ENCODE measurements at regions not wholly inside any gene's neighbourhood (a gene's known extent, or its start where the extent isn't known, plus 50 kb on each side); places are given as distances from the start of the nearest gene placed in this dataset.

DNA sequence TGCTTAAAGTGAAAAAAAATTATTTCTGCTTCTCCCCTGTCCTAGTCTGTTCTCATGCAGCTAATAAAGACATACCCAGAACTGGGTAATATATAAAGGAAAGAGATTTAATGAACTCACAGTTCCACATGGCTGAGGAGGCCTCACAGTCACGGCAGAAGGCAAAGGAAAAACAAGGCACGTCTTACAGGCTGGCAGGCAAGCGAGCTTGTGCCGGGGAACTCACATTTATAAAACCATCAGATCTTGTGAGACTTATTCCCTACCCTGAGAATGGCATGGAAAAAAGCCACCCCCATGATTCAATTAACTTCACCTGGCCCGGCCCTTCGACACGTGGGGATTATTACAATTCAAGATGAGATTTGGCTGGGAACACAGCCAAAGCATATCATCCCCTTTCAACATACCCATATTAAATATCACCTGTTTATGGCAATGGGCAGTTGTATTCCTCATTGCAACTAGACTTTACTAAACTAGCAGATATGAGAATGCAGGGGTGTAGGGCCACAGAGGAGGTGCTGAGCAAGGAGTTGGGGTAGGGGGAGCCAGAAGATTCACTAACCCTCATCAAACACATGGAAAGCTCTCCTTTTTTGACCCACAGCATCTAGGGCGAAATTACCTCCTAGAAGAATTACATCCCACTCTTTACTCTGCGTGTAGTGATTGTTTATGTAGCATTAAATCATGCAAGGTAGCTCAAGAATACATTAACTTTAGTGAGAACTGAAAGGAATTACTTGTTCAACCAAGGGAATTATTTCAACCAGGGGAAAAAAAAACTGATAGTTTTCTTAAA, 183.3 kb upstream of the DOK6 start:
- no peak for DNase-seq

DNA sequence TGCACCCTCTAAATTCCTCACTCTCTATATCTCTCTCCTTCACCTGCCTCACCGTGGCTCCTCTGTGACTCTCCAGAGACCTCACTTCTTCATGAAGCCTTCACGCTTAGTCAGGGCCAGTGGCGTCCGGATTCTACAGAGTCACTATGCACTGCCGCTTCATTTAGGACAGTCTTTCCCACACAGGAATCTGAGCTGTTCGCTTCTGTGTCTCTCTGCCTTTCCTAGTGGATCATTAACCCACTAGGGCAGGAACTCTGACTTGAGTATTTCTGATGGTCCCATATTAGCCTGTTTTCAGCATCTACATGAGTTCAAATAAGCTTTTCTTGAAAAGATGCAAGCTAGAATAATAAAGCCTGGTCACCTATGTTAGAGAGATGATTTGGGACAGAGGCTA, 180.2 kb upstream of the DOK6 start:
- no peak for DNase-seq

DNA sequence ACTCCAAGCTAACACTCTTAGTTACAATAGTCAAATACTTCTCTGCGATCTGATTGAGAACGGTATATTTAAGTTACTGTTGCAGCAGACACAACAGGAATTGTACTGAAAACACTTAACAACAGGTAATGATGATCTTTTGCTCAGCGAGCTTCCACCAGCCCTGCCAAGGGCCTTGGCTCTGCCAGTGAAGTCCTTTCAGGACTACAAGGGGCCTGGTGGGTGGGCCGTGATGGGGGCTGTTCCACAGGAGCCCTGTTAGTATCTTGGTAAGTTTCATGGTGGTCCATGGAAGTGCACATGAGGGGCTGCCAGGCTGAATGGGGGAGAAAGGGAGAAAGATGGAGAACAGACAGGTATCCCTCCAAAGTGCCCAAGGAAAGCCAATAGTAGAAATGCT, 178.6 kb upstream of the DOK6 start:
- DNase-seq: no peak

DNA sequence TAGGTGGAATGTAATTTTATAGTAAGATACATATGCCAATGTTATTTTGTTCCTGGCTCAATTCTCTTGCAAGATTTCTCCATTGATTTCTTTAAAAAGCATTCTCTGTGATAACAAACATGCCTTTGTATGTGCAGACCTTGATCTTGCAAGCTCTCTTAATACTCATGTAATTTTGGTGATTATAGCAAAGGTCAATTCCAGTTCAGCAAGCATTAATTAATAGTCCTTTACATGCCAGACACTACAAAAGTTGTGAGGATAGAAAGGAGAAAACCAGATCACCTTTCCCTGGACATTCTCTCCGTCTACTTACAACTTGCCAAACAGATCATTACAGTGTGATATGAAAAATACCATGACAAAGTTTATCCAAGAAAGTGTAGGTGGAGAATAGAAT, 173.7 kb upstream of the DOK6 start:
- DNase-seq: no peak

DNA sequence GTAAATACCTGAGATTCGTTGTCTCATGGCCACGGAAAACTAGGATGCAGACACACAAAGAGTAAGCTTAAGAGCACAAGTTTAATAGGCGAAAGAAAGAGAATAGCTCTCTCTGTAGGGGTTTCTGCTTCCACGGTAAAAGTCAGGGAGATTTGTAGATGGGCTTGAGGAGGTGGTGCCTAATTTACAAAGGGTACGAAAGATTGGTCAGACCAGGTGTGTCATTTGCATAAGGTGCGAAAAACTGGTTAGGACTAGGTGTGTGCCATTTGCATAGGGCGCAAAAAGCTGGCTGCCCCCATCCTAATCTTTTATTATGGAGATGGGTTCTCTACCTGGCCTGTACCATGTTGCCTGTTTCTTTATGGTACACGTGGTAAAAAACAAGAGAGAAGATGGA, 170.5 kb upstream of the DOK6 start:
- no peak for DNase-seq

DNA sequence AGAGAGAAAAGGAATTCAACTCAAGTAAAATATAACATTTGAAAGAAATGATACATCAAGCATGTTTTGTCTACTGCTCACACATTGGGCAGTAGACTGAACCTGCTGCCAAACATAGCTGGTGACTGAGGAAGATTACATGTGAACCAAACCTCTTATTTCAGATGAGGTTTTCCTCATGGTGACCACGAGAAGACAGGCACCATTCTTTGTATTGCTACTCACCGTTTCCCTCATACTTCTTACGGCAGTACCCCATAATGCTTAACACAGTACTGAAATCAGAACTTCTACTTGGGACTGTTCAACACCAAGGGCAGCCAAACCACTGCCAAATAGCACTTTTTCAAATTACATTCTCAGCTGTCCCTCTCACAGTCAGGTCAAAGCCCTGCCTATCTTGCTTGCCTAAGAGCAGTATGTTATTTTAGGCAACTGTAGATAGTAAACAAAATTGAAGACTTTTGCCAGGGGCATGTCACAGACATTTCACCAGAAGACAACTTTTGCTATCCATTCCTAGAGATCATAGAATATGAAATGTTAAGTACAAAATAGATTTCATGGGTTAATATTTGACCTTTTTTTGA, 167.1 kb upstream of the DOK6 start:
- no peak for DNase-seq

DNA sequence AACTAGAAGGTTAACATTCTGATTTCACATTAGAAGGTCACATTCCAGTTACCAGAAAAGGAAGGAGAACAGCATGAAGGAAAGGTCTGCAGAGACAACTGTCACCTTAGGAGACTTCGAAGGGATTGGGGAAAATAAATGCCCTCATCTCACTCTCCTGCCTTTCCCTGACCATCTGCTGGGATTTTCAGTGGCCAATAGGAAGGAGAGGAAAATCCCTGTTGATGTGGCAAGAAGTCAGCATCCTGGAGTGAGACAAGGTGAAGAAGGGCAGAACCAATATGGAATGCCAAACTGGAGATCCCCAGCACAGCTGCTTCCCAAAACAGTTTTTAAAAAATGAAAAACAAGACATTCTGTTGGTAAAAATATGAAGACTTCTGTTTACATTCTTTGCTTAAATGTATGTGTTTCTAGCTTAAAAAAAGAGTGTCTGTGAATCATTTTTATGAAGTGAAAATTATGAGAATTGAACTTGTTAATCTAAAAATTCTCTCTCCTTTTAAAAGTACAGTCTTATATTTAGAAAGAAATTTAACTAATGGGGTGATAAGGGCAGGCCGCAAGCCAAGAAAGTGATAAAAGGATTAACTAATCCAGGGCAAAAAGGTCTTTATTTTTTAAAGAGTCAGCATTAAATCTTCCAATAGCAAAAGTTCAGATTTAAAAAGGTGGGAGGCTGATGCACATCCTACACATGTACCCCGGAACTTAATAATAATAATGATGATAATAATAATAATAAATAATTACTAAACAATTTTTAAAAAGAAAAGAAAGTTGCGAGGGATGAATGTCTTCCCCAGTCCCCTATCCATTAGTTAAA, 160.6 kb upstream of the DOK6 start:
- DNase-seq: no peak

DNA sequence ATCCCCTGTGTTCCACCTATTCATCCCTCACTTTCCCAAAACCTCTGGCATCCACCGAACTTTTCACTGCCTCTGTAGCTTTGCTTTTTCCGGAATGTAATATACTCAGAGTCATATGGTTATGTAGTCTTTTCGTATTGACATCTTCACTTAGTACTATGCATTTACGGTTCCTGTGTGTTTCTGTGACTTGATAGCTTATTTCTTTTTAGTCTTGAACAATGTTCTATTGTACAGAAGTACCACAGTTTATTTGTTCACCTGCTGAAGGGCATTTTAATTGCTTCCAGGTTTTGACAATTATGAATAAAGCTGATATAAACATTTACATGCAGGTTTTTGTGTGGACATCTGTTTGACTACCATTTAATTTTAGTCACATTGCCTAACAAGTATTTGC, 154.7 kb upstream of the DOK6 start:
- DNase-seq: no peak

DNA sequence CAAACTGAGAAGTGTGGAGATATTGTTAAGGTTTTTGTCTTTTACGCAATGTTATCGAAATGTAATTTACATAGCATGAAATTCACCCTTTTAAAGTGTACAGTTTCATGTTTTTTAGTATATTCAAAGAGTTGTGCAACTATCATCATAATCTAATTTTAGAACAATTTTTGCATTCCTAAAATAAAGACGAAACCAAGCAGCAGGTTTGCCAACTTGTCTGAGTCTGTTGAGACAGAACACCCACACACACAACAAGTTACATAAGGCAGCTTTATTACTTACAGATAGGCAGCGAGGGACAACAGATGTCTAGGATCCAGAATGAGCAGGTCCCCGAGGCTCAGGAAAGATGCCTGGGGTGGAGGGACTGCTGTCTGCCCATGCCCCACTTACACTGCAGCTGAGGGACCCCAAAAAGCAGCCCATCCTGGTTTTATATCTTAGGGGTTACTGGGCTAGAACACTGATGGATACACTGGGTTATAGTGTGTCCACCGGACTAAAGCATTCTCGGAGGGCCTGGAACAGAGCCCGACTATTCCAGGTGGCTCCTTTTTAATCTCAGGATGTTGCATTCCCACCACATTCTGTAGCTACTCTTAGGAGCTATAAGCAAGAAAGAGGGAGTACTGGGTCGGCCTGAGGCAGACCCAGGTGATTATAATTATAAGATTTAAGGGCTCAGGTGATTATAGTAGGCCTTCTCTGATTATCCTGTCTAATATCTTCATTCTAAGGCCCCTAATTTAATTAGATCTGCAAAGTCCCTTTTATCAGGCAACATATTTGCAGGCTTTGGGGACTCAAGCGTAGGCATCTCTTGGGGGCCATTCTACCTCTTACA, 150.2 kb upstream of the DOK6 start:
- DNase-seq: peak; percentile 45

DNA sequence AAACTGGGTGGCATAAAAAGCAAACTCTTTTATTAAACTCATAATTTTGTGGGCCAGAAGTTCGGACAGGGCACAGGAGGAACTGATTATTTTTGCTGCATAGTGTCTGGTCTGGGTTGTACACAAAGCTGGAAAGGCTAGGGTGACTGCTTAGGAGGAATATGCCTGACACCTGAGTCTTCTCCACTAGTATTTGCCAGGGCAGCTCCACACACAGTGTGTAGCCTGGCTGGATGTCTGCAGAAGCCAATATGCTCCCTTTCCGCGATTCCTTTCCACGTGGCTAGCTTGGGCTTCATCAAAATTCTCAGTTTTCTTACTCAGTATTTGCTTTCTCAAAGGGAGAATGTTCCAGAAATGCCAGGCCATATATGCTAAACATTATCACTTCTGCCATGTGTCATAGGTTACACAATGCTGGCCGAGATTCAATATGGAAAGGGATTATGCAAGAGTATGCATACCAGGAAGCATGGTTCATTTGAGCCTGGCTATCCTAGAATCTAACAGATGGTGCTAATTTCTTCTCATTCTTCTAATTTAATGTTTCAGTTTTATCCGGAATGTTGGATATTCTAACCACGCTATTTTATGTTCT, 142.7 kb upstream of the DOK6 start:
- peak; percentile 83 for DNase-seq

DNA sequence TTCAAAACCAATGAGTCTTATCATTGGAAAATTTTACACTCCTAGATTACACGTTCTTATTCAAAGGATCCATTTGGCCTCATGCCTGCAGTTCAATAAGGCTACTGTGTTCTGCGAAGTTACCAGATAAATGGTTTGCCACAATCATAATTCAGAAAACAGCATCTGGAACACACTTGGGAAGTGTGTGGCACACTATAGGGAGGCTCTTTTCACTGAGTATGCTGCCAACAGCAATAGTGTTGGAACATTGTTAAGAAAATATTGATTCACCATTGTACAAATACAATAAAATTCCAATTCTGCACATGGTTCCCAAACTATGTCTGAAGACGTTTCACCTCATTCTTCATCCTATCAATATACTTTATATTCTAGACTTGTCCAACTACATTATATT, 141.4 kb upstream of the DOK6 start:
- DNase-seq: no peak

DNA sequence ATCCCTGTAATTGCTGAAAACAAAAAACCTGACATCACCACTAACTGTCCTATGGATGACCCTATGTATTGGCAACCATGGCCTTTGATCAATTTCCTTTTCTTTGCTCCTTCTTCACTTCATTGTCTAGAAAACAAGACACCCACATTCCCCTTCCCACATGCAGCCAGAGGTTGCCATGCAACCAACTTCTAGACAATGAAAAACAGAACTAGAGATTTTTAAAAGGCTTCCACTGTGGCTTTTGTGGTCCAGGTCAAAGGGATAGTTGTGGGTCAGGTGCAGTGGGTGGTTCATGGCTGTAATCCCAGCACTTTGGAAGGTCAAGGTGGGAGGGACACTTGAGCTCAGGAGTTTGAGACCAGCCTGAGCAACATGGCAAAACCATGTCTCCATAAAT, 139.3 kb upstream of the DOK6 start:
- DNase-seq: no peak

DNA sequence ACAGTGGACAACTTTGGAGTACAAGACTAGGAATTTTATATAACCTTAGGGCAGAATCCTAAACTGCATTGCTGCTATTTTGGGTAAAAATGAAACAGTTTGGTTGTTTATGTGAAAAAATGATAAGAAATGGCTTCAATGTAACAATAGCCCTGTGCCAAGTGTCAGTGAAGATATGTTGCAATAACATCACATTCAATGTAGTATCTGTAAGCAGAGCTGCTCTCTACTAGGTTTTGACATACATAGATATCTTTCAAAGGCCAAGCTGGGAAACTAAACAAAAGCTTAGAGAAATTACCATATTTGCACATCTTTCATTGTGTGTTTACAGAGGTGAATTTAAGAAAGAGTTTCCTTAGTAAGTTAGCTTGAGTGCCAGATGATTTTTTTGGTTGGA, 135.0 kb upstream of the DOK6 start:
- DNase-seq: no peak

DNA sequence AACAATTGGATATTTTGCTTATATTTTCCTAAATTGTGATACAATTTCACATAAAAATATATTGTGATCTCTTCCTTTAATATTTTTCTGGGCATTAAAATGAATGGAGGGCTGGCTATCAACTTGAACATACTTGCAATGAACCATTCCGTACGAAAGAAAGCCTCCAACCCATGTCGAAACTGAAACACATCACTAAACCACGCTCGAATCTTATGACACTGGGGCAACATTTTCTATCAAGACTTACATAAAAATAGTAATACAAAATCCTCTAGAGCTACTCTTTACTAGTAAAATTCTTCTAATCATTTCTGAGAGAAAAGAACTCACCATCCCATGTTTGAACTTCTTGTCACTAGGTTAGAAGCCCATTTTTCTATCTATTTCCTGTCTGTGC, 132.8 kb upstream of the DOK6 start:
- no peak for DNase-seq

DNA sequence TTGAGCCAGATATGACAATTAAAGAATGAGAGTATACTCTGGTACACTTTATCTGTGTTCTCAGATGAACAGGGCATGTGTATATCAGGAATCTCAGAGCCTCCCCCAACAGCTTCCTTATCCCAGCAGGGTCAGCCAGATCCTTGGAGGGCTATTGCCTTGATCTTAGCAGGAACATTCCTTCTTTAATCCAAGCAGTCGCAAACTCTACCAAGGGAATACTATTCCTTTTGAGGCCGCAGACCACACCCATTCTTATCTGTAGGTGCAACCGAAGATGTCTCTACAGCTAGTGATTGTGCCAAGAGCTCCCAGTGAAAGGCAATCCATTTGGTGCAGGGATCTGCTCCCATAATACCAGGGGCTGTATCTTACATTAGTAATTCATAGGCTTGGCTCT, 118.3 kb upstream of the DOK6 start:
- no peak for DNase-seq

DNA sequence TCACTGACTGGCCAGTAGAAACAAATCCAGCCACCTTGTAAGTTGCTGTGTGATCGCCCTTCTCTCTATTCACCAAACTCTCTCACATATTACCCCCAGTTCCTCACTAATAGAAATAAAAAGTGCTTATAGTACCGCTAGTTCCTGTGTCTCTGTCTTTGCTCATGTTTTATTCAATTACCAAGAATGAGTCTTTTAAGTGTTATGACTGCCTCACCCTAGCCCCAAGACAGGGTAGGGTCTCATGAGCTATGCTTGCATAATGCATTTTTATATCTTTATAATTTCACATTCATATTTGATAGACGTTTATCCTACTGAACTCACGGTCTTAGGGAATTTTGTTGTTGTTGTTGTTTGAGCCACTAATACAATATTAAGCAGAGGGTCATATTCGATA, 109.6 kb upstream of the DOK6 start:
- no peak for DNase-seq

DNA sequence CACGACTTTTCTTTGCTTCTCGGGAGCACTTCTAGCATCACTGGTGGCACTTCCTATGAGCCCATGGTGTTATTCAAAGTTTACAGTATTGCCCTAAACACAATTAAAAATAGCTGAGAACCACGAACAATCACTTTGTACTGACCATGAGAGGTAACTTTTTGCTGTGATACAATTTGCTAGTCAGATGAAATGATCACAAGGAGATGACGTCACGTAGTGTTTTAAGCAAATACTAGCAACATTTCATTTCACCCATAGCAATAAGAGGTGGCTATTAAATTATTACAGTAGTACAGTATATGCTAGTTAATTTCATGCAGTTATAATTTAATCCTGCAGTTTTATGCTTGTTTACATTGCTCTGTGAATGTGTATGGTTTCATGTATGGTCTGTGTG, 108.9 kb upstream of the DOK6 start:
- no peak for DNase-seq

DNA sequence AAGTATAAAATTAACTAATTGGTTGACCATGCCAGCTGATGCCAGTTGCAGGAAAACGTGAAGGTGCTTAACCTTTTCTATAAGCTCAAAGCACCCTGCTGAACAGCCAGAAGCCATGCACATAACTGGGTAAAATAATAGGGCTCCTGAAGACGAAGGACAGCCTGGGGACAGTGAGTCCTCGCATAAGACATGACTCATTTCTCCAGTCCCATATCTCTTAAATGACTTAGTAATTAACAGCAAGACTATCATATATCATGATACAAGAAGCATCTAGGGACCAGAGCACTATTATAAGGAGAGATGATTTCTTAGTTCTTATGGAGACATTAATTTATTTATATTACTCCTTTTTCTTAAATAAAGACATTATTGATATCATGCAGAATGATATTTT, 100.5 kb upstream of the DOK6 start:
- DNase-seq: no peak

DNA sequence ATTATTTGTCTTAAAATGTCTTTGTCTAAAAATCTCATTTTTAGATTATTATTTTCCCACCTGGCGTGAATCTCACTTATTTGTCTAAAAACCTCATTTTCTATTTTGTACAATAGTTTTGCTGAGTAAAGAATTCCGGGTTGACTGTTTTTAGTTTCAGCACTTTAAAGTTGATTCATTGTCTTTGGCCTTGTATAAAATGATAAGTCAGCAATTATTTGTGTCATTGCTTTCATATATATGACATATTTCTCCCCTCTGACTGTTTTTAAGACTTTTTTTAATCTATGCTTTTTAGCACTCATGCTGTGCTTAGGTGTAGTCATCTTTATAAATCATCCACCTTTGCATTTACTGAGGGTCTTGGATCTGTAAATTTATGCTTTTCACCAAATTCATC, 92.1 kb upstream of the DOK6 start:
- no peak for DNase-seq

DNA sequence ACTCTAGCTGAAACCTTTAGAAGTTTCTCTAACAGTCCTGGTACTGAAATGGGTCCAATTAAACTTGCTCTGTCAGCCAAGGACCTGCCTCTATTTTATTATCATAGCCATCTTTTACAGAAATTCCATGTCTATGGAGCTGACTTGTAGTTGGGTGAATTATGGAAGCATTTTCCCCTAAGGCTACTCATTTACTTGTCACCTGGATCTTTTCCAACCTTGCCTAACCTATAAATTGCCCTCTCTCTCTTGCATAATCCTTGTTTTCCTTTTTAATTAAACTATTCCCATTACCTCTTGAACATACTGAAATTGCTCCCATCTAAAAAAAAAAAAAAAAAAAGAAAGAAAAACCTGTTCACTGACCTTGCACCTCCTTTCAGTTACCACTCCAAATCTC, 74.6 kb upstream of the DOK6 start:
- DNase-seq: no peak

DNA sequence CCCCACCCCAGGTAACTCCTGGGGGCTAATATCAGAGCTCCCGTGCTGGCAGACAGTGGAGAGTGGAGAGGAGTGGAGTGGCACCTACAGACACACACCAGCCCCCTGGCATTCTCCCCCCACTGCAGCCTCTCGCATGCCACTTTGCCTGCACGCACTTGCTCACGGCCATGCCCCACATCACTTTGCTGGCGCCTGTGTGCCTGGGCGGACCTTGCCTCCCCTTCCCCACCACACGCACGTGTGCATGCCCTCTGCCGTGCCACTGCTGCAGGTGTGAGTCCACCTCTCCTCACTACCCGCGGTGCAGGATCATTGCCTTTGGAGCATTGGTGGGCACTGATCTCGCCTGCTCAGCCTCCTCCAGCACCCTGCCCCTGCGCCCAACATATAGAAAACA, 72.6 kb upstream of the DOK6 start:
- DNase-seq: no peak

DNA sequence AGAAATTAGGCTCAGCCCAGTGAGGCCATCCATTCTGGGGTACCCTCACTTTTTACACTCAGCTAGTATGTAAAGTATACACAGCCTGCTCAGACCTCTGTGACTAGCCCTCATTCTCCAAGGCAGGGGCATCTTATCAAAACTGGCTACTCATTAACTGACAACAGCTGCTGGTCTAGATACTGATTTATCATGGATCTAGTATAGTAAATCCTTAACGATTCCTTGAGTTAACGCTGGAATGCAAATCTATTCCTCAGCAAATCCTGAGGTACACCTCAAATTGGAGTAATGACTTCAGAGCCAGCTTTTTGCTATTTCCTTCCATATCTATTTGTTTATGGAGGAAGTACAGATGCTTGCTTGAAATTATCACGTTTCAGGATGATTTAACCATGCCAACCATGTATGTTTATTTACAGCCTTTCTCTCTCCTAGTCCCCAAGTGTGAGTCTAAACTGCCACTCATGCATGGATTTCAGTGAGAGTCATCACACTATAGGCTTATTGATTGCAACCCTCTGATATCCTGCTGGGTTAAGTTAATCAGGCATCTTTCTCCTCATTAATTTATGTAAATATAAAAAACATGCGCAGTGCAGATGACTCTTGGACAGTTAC, 70.2 kb upstream of the DOK6 start:
- DNase-seq: no peak
